Lower leg skin (tissue), 4 donors: ENCODE measurements at regions not wholly inside any gene's neighbourhood (a gene's known extent, or its start where the extent isn't known, plus 50 kb on each side); places are given as distances from the start of the nearest gene placed in this dataset.

ENCODE experiments used
- DNase-seq, 2 donors: peaks; one replicate each; pipeline ENCODE4 v3.0.0-alpha.2; 2019; ENCODE audit warnings: low spot score in 2 of 2
- H3K4me3 ChIP-seq: fragments of 200-600 bp; sonication (generic); 2 replicates; pipeline ENCODE4 v1.5.1; 2017; ENCODE audit warnings: mild to moderate bottlenecking, low read depth; ENCODE audit not compliant: poor library complexity, severe bottlenecking
- CTCF ChIP-seq, 3 donors: fragments of 450-650 bp; IDR thresholded peaks; one replicate each; pipeline ENCODE4 v1.5.1; 2016; ENCODE audit warnings: antibody characterized with exemption in 3 of 3, mild to moderate bottlenecking in 3 of 3, moderate library complexity in 2 of 3
- POLR2A ChIP-seq, 2 donors: fragments of 450-650 bp; IDR thresholded peaks; one replicate each; pipeline ENCODE4 v1.6.1; 2016 to 2017; ENCODE audit warnings: antibody characterized with exemption in 2 of 2, mild to moderate bottlenecking in 1 of 2, moderate library complexity in 1 of 2
- WGBS, 2 donors: methylation state at CpG; one replicate each; pipeline ENCODE4 v1.1.5; 2018; 5-methylcytosine and 5-hydroxymethylcytosine counted together
- intact Hi-C: fragments of 100-400 bp; cut with DNase I; formaldehyde crosslinking; loops from one replicate; pipeline ENCODE4 v1.15.0; 2023; ENCODE audit warnings: low total_unique reads

GRCh38 chr1:29599826-29600225 is 363.5 kb downstream of the PTPRU start:
- WGBS, 2 donors = 65 to 84% methylated on average over 3 of the region's 3 CpGs
- intact Hi-C loops = no loop called here
- H3K4me3 ChIP-seq = no peak overlapping the region
- no peak for TF ChIP-seq CTCF (IDR thresholded peaks at IDR 0.05)
- no peak for TF ChIP-seq POLR2A (IDR thresholded peaks at IDR 0.05)
- DNase-seq = no peak

GRCh38 chr1:29599071-29599470 is 362.7 kb downstream of the PTPRU start:
- WGBS, 2 donors = 88 to 92% methylated on average over 5 of the region's 5 CpGs
- intact Hi-C loops = no loop called here
- no peak for TF ChIP-seq POLR2A (IDR thresholded peaks at IDR 0.05)
- TF ChIP-seq CTCF (IDR thresholded peaks at IDR 0.05) = no peak
- H3K4me3 ChIP-seq = no peak overlapping the region
- no peak for DNase-seq

- no peak overlapping the region for H3K4me3 ChIP-seq
- 83 to 85% methylated on average over 5 of the region's 5 CpGs for WGBS, 2 donors
- no peak for DNase-seq
- intact Hi-C loops = no loop called here
- TF ChIP-seq POLR2A (IDR thresholded peaks at IDR 0.05) = no peak
- no peak for TF ChIP-seq CTCF (IDR thresholded peaks at IDR 0.05)
Measured at GRCh38 chr1:29597861-29598260, 361.5 kb downstream of the PTPRU start.

GRCh38 chr1:29593601-29594382 is 357.5 kb downstream of the PTPRU start:
- intact Hi-C loops = no loop called here
- no peak for TF ChIP-seq POLR2A (IDR thresholded peaks at IDR 0.05)
- no peak for TF ChIP-seq CTCF (IDR thresholded peaks at IDR 0.05)
- H3K4me3 ChIP-seq = no peak overlapping the region
- DNase-seq = no peak
- 69 to 78% methylated on average over 4 of the region's 4 CpGs for WGBS, 2 donors

GRCh38 chr1:29592731-29593130 is 356.4 kb downstream of the PTPRU start:
- WGBS, 2 donors = 42 to 53% methylated on average over 5 of the region's 5 CpGs
- intact Hi-C loops = no loop called here
- peak in 1 of 2 donors; percentile 39 for DNase-seq
- TF ChIP-seq CTCF (IDR thresholded peaks at IDR 0.05) (no peak), POLR2A (IDR thresholded peaks at IDR 0.05) (no peak)
- H3K4me3 ChIP-seq = no peak overlapping the region

- intact Hi-C loops = no loop called here
- no peak for TF ChIP-seq POLR2A (IDR thresholded peaks at IDR 0.05)
- TF ChIP-seq CTCF (IDR thresholded peaks at IDR 0.05) = no peak
- no peak for DNase-seq
- H3K4me3 ChIP-seq = no peak overlapping the region
- 83 to 88% methylated on average over 6 of the region's 6 CpGs for WGBS, 2 donors
Measured at GRCh38 chr1:29592261-29592615, 355.9 kb downstream of the PTPRU start.
